SW 1271 (cell line): ENCODE measurements at regions not wholly inside any gene's neighbourhood (a gene's known extent, or its start where the extent isn't known, plus 50 kb on each side); places are given as distances from the start of the nearest gene placed in this dataset.

Source experiments
- DNase-seq, 2 experiments: peaks; one replicate each; lab custom pipeline; 2025; lab: John Stamatoyannopoulos, UW

GRCh38 chr18:26741758-26742157 is 123.7 kb downstream of the AQP4 start:
- DNase-seq, result no peak

GRCh38 chr18:26741048-26741447 is 124.5 kb downstream of the AQP4 start:
- DNase-seq, result no peak

GRCh38 chr18:26740396-26740795 is 125.1 kb downstream of the AQP4 start:
- DNase-seq, result no peak

GRCh38 chr18:26738706-26739105 is 126.8 kb downstream of the AQP4 start:
- no peak for DNase-seq

- DNase-seq, result no peak
Measured at GRCh38 chr18:26736301-26736700, 129.2 kb downstream of the AQP4 start.

DNA sequence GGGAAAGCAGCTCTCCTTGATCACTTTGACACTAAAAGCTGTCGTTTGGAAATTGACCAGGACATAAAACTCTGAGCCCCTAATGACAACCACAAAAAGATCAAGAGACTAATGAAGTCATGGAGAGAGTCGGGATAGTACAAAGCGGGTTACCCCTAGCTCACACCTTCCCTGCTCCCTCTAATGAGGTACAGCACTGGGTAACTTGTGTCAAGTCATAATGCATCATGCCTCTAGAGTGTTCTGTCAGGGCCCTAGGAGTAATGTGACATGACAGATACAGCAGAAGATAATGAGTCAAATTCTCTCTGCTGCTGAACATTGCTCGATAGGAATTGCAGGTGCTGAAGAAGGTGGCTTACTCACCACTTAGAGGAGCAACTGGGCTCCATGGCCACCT is 130.7 kb downstream of the AQP4 start:
- DNase-seq, result no peak

- DNase-seq, result no peak
Measured at GRCh38 chr18:26729449-26729848, 136.1 kb downstream of the AQP4 start.

GRCh38 chr18:26729008-26729407 is 136.5 kb downstream of the AQP4 start:
- DNase-seq, result no peak

DNA sequence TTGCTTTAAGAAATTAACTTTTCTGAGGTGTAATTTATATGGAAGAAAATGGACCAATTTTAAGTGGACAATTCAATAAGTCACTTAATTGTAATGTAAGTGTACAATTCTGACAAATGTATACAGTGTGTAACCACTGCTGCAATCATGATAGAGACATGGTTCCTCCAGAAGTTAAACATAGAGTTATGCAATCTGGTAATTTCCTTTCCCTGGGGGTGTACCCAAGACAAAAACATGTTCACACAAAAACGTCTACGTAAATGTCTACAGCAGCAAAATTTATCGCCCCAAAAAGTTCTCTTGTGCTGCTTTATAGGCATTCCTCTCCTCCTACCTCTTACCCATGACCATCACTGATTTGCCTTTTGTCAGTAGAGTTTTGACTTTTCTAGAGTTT is 141.5 kb downstream of the AQP4 start:
- DNase-seq, result no peak

- no peak for DNase-seq
Measured at GRCh38 chr18:26722565-26722931, 143.0 kb downstream of the AQP4 start.

GRCh38 chr18:26721854-26722564 is 143.5 kb downstream of the AQP4 start:
- no peak for DNase-seq

DNA sequence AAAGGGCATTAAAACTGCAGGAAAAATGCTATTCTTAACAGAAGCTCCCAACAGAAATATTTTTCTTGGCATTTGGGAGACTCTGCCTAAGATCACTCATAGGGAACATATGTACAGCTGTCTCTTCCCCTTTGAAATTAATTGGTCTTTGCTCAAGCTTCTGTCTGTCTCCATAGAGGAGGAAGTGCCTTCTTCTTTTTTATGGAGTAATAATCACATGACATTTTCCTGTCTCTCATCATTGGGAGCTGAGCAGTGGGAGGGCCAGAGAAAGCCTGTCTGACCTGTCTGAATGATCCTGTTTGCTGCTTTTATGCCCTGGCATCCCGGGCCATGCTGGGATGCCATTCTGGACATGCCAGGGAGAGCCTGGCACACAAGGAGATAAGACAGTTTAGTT is 145.6 kb downstream of the AQP4 start:
- no peak for DNase-seq

DNA sequence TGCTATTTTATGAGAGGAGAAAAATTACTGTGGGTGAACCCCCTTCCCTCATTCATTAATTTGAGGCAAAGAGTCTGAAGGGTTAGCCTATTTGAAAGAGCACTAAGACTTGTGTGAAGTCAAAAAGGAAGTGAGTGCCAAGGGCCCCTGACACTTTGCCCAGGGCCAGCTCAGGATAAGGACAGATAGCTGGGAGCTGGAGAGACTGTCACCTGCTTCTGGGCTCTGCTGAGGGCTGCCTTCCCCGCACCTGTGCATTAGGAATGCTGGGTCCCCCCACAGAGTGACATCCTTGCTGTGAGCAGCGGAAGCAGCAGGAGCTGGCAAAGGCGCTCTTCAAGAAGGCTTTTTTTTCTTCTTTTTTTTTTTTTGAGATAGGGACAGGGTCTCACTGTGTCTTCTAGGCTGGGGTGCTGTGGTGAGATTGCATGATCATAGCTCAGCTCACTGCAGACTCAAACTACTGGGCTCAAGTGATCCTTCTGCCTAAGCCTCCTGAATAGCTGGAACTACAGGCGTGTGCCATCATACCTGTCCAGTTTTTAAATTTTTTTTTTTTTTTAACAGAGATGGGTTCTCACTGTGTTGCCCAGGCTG is 148.3 kb downstream of the AQP4 start:
- DNase-seq, result no peak

GRCh38 chr18:26714739-26715138 is 150.8 kb downstream of the AQP4 start:
- DNase-seq, result no peak

DNA sequence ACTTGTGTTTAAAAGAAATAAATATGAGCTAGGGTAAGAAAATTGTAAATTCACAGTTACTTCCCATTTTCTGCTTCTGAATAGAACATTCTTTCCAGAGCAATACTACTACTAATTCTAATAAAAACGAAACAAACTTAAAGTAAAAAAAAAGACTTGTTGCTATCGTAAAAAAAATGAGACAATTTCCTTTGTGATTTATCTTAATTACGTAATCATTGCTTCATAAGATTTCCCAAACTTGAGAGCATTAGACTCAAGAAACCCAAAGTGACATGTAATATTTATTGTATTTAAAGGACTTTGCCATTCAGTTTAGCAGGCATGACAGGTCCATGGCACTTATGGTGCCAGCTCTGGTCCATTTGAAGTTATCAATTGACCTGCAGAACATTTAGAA is 153.8 kb downstream of the AQP4 start:
- no peak for DNase-seq

DNA sequence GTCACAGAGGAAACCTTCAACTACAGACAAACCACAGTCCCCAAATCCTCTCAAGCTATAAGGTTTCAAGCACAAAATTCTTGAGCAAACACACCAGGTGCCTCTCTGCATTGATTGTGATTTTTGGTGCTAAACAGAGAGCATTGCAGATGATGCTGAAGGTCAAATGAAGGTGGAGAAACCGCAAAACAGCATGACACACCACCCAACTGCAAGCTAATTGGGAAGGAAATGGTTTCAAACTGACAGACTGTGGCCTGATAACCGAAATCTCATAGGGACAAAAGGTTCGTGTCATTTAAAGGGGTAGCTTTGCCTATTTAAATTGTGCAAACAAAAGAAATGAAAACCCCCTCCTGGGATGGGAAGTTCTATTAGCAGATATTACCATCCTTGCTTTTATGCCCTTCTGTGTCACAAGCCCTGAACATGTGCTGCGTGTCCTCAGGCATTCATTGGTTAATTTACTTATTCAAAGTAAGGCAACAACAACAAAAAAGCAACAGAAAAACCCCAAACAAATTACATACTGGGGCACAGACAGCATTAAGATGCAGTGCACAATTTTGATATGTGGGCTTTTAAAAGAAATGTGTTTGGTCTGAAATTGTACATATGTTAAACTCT is 154.9 kb downstream of the AQP4 start:
- no peak for DNase-seq

DNA sequence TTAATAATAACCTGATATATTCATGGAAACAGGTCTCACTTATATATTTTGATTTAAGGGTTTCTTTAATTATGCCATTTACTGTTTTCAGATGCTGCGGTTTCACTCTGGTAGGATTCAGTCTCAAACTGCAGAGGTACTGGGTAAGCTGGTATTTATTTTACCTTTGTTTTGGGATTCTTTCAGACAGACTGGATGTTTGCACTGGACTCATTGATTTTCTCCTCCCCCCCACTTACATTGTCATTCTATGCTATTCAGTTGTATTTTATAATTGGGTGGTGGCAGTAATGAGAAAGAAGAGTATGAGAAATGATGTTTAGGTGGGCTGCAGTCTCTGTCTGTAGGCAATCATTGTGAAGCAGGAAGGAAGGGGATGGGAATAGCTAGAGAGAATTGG is 155.6 kb downstream of the AQP4 start:
- no peak for DNase-seq

DNA sequence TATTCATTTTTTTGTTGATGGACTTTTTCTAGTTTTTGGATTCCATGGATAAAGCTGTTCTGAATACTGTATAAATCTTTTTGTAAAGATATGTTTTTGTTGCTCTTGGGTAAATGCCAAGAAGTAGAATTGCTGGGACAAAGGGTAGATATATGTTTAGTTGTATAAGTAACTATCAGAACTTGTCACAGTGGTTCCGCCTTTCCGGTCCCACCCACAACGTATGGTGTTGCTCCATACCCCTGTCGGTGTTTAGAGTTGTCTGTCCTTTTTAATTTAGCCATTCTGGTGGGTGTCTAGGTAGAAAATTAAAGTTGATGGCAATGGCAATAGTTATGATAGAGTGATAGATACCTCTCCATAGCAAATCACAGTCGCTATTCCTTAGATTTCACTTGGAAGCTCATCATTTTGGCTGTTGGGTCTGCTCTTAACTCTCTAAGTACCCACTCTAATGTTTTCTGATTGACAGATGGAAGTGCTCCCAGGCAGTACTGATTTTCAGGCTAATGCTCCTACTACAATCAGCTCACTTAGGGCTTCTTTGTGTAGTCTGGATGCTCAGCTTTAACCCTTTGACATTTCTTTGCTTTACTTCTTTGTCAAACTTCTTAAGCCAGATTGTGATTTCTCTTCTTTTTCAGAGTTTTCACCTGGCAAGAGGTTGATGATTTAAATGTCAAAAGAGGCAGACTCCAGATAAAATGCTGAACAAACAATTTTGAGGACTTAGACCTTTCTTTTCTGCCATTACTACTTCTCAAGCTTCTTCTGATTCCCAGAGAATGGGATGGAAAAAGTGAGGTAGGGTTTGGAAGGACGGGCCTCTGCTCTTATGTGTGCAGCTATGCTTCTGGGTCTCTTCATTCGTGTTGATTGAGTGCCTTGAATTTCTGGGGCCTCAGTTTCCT is 156.4 kb downstream of the AQP4 start:
- DNase-seq, result no peak

- no peak for DNase-seq
Measured at GRCh38 chr18:26706911-26707351, 158.6 kb downstream of the AQP4 start.

GRCh38 chr18:26705757-26706156 is 157.4 kb upstream of the KCTD1 start:
- no peak for DNase-seq

GRCh38 chr18:26703170-26703930 is 155.0 kb upstream of the KCTD1 start:
- DNase-seq, result no peak

DNA sequence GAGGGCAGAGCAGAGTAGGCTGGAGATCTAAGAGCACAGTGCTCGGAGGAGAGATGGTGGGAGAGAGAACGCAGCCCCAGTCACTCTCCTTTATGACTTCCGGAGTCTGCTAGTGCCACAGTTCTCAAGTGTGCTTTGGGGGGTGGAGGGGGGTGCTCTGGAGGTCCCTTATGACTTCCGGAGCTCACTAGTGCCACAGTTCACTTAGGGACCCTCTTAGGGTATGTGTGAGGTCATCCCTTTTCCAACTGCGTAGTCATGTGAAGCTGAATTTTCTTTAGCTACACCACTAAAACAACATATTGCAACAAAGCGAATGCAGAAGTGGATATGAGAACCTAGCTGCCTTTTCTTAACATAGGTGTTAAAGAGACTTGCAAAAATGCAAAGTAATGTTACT is 153.7 kb upstream of the KCTD1 start:
- no peak for DNase-seq
